ENCODE measurements at regions not wholly inside any gene's neighbourhood (a gene's known extent, or its start where the extent isn't known, plus 50 kb on each side); places are given as distances from the start of the nearest gene placed in this dataset.

DNA sequence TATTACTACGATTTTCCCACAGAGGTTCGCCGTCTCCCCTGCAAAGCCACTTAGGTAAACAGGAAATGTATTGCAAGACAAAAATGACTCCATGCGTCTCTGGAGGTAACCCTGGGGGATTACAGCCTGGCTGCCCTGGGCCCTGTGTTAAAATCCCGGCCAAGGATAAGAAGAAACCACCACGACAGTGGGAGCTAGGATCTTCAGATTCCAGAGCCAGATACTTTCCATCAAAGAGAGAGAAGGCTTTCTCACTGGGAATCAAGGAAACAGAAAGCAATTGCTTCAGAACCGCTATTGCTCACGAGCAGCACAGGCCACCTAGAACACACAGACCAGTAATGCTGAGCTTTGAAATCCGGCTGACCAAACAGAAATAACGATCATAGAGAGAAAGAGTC is 97.9 kb upstream of the ZNF516 start:
- DNase-seq (ENCODE audit: low read depth): no peak
- H3K36me3 ChIP-seq (ENCODE audit: control insufficient read depth, insufficient read depth, low read length): no peaks in the 10 kb centered on the region
- H3K27me3 ChIP-seq (ENCODE audit: control insufficient read depth, insufficient read depth, low read length): no peaks in the 10 kb centered on the region
- FAIRE-seq: no peak
- no peak overlapping the region for H3K4me3 ChIP-seq (ENCODE audit: low read depth, low read length)
- TF ChIP-seq, protein P1, sequence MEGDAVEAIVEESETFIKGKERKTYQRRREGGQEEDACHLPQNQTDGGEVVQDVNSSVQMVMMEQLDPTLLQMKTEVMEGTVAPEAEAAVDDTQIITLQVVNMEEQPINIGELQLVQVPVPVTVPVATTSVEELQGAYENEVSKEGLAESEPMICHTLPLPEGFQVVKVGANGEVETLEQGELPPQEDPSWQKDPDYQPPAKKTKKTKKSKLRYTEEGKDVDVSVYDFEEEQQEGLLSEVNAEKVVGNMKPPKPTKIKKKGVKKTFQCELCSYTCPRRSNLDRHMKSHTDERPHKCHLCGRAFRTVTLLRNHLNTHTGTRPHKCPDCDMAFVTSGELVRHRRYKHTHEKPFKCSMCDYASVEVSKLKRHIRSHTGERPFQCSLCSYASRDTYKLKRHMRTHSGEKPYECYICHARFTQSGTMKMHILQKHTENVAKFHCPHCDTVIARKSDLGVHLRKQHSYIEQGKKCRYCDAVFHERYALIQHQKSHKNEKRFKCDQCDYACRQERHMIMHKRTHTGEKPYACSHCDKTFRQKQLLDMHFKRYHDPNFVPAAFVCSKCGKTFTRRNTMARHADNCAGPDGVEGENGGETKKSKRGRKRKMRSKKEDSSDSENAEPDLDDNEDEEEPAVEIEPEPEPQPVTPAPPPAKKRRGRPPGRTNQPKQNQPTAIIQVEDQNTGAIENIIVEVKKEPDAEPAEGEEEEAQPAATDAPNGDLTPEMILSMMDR (IDR thresholded peaks at IDR 0.05; ENCODE audit: insufficient read depth, low read length, severe bottlenecking): no peak

DNA sequence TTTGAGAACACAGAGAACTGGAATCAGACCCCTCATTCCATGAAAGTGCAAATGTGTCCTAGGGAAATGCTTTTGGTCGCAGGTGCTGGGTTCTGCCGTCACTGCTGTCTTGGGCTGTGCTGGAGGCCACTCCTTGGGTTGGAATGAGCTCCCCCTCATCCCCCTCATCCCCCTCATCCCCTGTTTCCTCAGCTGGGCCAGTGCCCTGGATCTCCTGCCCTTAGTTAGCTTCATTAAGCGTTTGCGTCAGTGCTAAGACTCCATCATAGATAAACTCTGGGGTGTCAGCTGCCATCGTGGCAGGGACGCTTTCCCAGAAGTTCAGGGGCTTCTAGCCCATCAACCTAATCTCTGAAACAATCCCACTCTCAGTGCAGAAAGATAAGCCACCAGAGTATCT is 97.1 kb upstream of the ZNF516 start:
- Histone ChIP-seq H3K4me3 (ENCODE audit: low read depth, low read length) (no peak overlapping the region), H3K27me3 (ENCODE audit: control insufficient read depth, insufficient read depth, low read length) (no peaks in the 10 kb centered on the region), H3K36me3 (ENCODE audit: control insufficient read depth, insufficient read depth, low read length) (no peaks in the 10 kb centered on the region)
- TF ChIP-seq, protein P1 (IDR thresholded peaks at IDR 0.05; ENCODE audit: insufficient read depth, low read length, severe bottlenecking): no peak
- FAIRE-seq (no peak), DNase-seq (ENCODE audit: low read depth) (no peak)

DNA sequence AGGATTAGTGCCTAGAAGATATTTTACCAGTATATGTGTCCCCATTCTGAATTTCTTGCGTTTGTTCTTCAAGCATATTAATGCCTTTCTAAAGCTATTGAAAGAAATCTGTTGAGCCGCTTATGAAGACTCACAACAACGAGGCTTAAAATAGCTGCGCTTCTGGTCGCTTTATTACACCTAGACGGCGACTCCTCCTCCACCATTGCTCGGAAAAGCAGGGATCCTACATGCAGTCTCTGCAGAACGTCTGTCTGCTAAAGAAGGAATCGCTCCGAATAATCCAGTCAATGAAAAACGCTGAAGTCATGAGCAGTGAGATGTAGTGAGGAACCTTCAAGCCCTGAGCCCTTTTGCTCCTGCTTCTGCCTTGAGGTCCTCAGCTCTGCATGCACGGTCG is 94.8 kb upstream of the ZNF516 start:
- TF ChIP-seq, protein P1 (IDR thresholded peaks at IDR 0.05; ENCODE audit: insufficient read depth, low read length, severe bottlenecking): no peak
- H3K27me3 ChIP-seq (ENCODE audit: control insufficient read depth, insufficient read depth, low read length): no peaks in the 10 kb centered on the region
- no peak for FAIRE-seq
- no peak overlapping the region for H3K4me3 ChIP-seq (ENCODE audit: low read depth, low read length)
- no peak for DNase-seq (ENCODE audit: low read depth)
- H3K36me3 ChIP-seq (ENCODE audit: control insufficient read depth, insufficient read depth, low read length): no peaks in the 10 kb centered on the region

DNA sequence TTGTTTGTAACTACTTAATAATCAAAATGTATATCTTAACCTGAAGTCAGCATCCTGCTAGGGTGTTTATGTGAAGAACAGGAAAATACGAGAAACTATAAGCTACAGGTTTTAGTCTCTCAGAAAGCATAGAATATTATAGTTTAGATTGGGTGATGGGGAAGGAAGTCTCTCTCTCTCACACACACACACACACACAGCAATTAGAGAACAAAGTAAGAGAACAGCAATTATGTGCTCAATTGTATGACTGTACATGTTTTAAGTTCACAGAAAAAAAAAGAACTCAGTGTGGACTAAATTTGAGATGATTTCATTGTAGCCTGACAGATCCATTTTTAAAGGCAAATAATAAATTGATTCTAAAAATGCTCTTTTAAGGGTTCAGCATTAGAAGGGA is 94.3 kb upstream of the ZNF516 start:
- TF ChIP-seq, protein P1 (IDR thresholded peaks at IDR 0.05; ENCODE audit: insufficient read depth, low read length, severe bottlenecking): no peak
- DNase-seq (ENCODE audit: low read depth) (no peak), FAIRE-seq (no peak)
- H3K4me3 ChIP-seq (ENCODE audit: low read depth, low read length): no peak overlapping the region
- no peaks in the 10 kb centered on the region for H3K27me3 ChIP-seq (ENCODE audit: control insufficient read depth, insufficient read depth, low read length)
- no peaks in the 10 kb centered on the region for H3K36me3 ChIP-seq (ENCODE audit: control insufficient read depth, insufficient read depth, low read length)

DNA sequence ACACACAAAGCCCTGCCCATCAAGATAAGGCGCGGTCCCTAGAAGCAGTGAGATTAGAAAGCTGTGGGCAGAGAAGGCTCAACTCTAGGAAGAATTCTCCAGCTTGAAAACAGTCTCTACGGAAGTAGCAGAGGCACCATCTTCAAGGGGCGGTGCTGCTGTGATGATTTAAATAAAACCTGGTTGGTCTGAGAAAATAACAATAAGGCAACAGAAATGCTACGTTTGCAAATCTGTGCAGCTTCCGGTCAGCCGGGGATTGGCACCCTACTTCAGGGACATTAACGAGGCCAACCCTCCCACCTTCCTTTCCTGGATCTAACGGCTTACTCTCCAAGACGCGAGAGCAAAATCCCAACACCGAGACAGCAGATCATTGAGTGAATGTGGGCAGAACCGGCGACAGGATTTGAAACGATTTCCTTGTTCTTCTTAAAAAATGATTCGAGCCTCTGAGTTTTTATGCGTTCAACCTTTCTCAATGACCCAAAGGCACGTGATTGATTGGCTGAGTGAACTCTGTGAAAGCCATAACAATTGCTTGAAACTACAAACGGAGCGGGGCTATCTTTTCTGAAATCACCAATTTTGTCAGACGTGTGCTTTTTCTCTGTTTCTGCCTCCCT is 93.7 kb upstream of the ZNF516 start:
- DNase-seq (ENCODE audit: low read depth): no peak
- H3K27me3 ChIP-seq (ENCODE audit: control insufficient read depth, insufficient read depth, low read length): no peaks in the 10 kb centered on the region
- H3K36me3 ChIP-seq (ENCODE audit: control insufficient read depth, insufficient read depth, low read length): no peaks in the 10 kb centered on the region
- H3K4me3 ChIP-seq (ENCODE audit: low read depth, low read length): peak overlapping the region; percentile 24
- TF ChIP-seq, protein P1 (IDR thresholded peaks at IDR 0.05; ENCODE audit: insufficient read depth, low read length, severe bottlenecking): no peak
- FAIRE-seq: no peak

DNA sequence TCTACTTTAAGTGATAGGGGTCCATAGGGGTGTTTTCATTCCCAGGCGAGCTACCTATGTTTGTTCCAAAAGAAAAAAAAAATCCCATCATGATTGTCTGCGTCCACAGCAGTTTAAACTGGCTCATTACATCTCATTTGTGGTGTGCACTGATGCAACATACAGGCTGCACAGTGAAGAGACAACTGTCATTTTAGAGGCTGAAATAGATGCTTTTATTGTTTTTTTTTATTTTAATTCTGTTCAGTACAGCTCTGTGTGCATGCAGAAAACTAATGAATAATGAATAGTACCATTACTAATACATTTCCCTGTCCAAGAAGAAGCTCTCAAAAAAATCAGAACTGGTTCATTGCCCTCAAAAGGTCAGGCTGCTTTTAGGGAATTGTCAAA is 92.8 kb upstream of the ZNF516 start:
- Histone ChIP-seq H3K4me3 (ENCODE audit: low read depth, low read length) (no peak overlapping the region), H3K36me3 (ENCODE audit: control insufficient read depth, insufficient read depth, low read length) (no peaks in the 10 kb centered on the region), H3K27me3 (ENCODE audit: control insufficient read depth, insufficient read depth, low read length) (no peaks in the 10 kb centered on the region)
- TF ChIP-seq, protein P1 (IDR thresholded peaks at IDR 0.05; ENCODE audit: insufficient read depth, low read length, severe bottlenecking): no peak
- FAIRE-seq (no peak), DNase-seq (ENCODE audit: low read depth) (no peak)
